ENCODE measurements at regions not wholly inside any gene's neighbourhood (a gene's known extent, or its start where the extent isn't known, plus 50 kb on each side); places are given as distances from the start of the nearest gene placed in this dataset.

DNA sequence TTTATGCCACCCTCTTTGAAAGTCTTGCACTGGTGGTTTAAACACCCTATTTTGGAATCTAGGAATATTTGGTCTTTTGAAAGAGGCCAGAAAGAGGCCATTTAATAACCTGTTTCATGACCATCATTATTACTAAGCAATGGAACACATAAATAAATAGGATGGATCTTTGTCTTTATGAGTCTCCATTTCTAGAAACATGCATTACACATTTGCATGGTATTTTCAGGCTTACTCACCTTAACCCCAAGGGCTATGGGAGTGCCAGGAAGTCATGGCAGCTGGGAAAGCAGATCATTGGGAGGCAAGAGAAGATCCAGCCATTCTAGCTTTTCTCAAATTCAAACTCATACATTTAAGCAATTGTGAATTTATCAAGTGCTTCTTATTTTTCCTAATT is 185.8 kb upstream of the POU2AF2 start:
- Histone ChIP-seq H3K36me3 (ENCODE audit: control insufficient read depth in 1 of 2, insufficient read depth in 2 of 2, low read length in 2 of 2) (no peaks in the 10 kb centered on the region), H3K9me2 (ENCODE audit: insufficient read depth) (no peaks in the 10 kb centered on the region), H2AFZ (ENCODE audit: low read depth, low read length, poor library complexity, severe bottlenecking) (no peak overlapping the region), H3K9ac (ENCODE audit: low read length) (no peak overlapping the region), H3K4me2 (ENCODE audit: low read length) (no peak overlapping the region), H3K4me3 (replicated peaks in 1 of 2; ENCODE audit: low read depth in 1 of 2, low read length in 2 of 2) (no peak overlapping the region), H4K20me1 (ENCODE audit: insufficient read depth) (no peaks in the 10 kb centered on the region), H3K27me3 (ENCODE audit: insufficient read depth, low read length) (no peaks in the 10 kb centered on the region), H3K79me2 (ENCODE audit: insufficient read depth, low read length) (no peaks in the 10 kb centered on the region), H3K27ac (ENCODE audit: low read depth, low read length) (no peak overlapping the region), H3K4me1 (ENCODE audit: control insufficient read depth in 1 of 2, insufficient read depth in 2 of 2, low read length in 2 of 2) (no peaks in the 10 kb centered on the region), H3K9me3 (ENCODE audit: control insufficient read depth in 1 of 2, insufficient read depth in 1 of 2, low read depth in 1 of 2, low read length in 2 of 2) (no peaks in the 10 kb centered on the region)
- CTCF ChIA-PET, result no interaction called here
- DNase-seq (ENCODE audit: low read depth, low spot score), result no peak
- POLR2A ChIA-PET, result no interaction called here
- BruUV-seq (replicated peaks), result no TSS peak
- intact Hi-C loops (cut with micrococcal nuclease), result no loop called here
- no peak for ATAC-seq
- no peak for TF ChIP-seq CEBPB (IDR thresholded peaks at IDR 0.05; ENCODE audit: low read depth)
- TF ChIP-seq, protein P1, sequence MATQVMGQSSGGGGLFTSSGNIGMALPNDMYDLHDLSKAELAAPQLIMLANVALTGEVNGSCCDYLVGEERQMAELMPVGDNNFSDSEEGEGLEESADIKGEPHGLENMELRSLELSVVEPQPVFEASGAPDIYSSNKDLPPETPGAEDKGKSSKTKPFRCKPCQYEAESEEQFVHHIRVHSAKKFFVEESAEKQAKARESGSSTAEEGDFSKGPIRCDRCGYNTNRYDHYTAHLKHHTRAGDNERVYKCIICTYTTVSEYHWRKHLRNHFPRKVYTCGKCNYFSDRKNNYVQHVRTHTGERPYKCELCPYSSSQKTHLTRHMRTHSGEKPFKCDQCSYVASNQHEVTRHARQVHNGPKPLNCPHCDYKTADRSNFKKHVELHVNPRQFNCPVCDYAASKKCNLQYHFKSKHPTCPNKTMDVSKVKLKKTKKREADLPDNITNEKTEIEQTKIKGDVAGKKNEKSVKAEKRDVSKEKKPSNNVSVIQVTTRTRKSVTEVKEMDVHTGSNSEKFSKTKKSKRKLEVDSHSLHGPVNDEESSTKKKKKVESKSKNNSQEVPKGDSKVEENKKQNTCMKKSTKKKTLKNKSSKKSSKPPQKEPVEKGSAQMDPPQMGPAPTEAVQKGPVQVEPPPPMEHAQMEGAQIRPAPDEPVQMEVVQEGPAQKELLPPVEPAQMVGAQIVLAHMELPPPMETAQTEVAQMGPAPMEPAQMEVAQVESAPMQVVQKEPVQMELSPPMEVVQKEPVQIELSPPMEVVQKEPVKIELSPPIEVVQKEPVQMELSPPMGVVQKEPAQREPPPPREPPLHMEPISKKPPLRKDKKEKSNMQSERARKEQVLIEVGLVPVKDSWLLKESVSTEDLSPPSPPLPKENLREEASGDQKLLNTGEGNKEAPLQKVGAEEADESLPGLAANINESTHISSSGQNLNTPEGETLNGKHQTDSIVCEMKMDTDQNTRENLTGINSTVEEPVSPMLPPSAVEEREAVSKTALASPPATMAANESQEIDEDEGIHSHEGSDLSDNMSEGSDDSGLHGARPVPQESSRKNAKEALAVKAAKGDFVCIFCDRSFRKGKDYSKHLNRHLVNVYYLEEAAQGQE (IDR thresholded peaks at IDR 0.05; ENCODE audit: low read depth), result no peak
- no peak for TF ChIP-seq ZFX (IDR thresholded peaks at IDR 0.05)
- no peak for TF ChIP-seq JUND (IDR thresholded peaks at IDR 0.05)
- TF ChIP-seq, protein P2, sequence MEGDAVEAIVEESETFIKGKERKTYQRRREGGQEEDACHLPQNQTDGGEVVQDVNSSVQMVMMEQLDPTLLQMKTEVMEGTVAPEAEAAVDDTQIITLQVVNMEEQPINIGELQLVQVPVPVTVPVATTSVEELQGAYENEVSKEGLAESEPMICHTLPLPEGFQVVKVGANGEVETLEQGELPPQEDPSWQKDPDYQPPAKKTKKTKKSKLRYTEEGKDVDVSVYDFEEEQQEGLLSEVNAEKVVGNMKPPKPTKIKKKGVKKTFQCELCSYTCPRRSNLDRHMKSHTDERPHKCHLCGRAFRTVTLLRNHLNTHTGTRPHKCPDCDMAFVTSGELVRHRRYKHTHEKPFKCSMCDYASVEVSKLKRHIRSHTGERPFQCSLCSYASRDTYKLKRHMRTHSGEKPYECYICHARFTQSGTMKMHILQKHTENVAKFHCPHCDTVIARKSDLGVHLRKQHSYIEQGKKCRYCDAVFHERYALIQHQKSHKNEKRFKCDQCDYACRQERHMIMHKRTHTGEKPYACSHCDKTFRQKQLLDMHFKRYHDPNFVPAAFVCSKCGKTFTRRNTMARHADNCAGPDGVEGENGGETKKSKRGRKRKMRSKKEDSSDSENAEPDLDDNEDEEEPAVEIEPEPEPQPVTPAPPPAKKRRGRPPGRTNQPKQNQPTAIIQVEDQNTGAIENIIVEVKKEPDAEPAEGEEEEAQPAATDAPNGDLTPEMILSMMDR (IDR thresholded peaks at IDR 0.05 in 2 of 3, conservative IDR thresholded peaks at IDR 0.05 in 1 of 3; ENCODE audit: borderline replicate concordance in 1 of 3, insufficient read depth in 1 of 3, low read depth in 2 of 3, low read length in 2 of 3), result no peak
- TF ChIP-seq TCF7L2 (IDR thresholded peaks at IDR 0.05; ENCODE audit: borderline replicate concordance, extremely low read depth, insufficient read depth, insufficient read length), result no peak
- TF ChIP-seq SIN3A (IDR thresholded peaks at IDR 0.05; ENCODE audit: low read depth), result no peak
- no peak for TF ChIP-seq EGR1 (IDR thresholded peaks at IDR 0.05; ENCODE audit: low read depth)
- TF ChIP-seq ATF3 (IDR thresholded peaks at IDR 0.05), result no peak
- TF ChIP-seq MAX (IDR thresholded peaks at IDR 0.05), result no peak
- TF ChIP-seq ZNF274 (IDR thresholded peaks at IDR 0.05; ENCODE audit: low read depth, low read length), result no peak
- TF ChIP-seq SRF (IDR thresholded peaks at IDR 0.05; ENCODE audit: low read depth), result no peak
- no peak for TF ChIP-seq ELF1 (IDR thresholded peaks at IDR 0.05; ENCODE audit: borderline replicate concordance, low read depth)
- no peak for TF ChIP-seq EZH2 (IDR thresholded peaks at IDR 0.05)
- TF ChIP-seq CBX3 (IDR thresholded peaks at IDR 0.05; ENCODE audit: low read depth), result no peak
- TF ChIP-seq FOSL1 (IDR thresholded peaks at IDR 0.05; ENCODE audit: low read depth), result no peak
- RAD21 ChIA-PET (ENCODE audit: low non-redundant PET in 1 of 2, low total read pairs in 2 of 2, uncharacterized antibody in 2 of 2, unreplicated experiment in 2 of 2), result no interaction called here
